HL-60 (cell line): ENCODE measurements at regions not wholly inside any gene's neighbourhood (a gene's known extent, or its start where the extent isn't known, plus 50 kb on each side); places are given as distances from the start of the nearest gene placed in this dataset.

Experiments used
- DNase-seq, 2 experiments: peaks; one replicate each; pipeline ENCODE4 v3.0.0-alpha.2; 2010 to 2020; ENCODE audit warnings: low read depth in 1 of 2, low spot score in 1 of 2
- H3K27ac ChIP-seq: fragments of 250-450 bp; sonication (Bioruptor Pico); replicated peaks from 2 replicates; pipeline ENCODE4 v1.5.1; 2020; ENCODE audit warnings: mild to moderate bottlenecking, moderate library complexity
- H3K27me3 ChIP-seq: fragments of 250-450 bp; sonication (Bioruptor Pico); 2 replicates; pipeline ENCODE4 v1.5.1; 2021; ENCODE audit warnings: mild to moderate bottlenecking, moderate library complexity; ENCODE audit not compliant: insufficient read depth, poor library complexity, severe bottlenecking
- H3K4me3 ChIP-seq: replicated peaks from 2 replicates; pipeline ENCODE4 v1.5.1; 2011; ENCODE audit warnings: mild to moderate bottlenecking, control low read depth, low read length; ENCODE audit not compliant: insufficient read depth
- CTCF ChIP-seq: IDR thresholded peaks from one replicate; pipeline ENCODE4 v1.5.1; 2011; ENCODE audit warnings: low read length, control low read depth, inconsistent platforms; ENCODE audit not compliant: insufficient read depth
- GABPA ChIP-seq: IDR thresholded peaks from 2 replicates; pipeline ENCODE4 v1.6.1; 2012; ENCODE audit warnings: low read depth
- POLR2AphosphoS5 ChIP-seq: IDR thresholded peaks from 2 replicates; pipeline ENCODE4 v1.6.1; 2012; ENCODE audit warnings: low read depth
- REST ChIP-seq: IDR thresholded peaks from 2 replicates; pipeline ENCODE4 v1.6.1; 2012; ENCODE audit warnings: low read depth; ENCODE audit not compliant: insufficient replicate concordance
- SPI1 ChIP-seq: IDR thresholded peaks from 2 replicates; pipeline ENCODE4 v1.6.1; 2012; ENCODE audit warnings: low read depth, mild to moderate bottlenecking, borderline replicate concordance

- Histone ChIP-seq H3K27me3 (peaks cover 2% of the 10 kb centered on the region), H3K4me3 (no peak overlapping the region), H3K27ac (no peak overlapping the region)
- DNase-seq: no peak
- TF ChIP-seq GABPA: no peak
- TF ChIP-seq REST: no peak
- TF ChIP-seq POLR2AphosphoS5: no peak
- TF ChIP-seq CTCF: no peak
- TF ChIP-seq SPI1: no peak
Measured at GRCh38 chr2:109689182-109689930, 75.2 kb downstream of the SOWAHC start.

GRCh38 chr2:109689973-109690372 is 75.8 kb downstream of the SOWAHC start:
- Histone ChIP-seq H3K27ac (no peak overlapping the region), H3K27me3 (peaks cover 2% of the 10 kb centered on the region), H3K4me3 (no peak overlapping the region)
- no peak for TF ChIP-seq CTCF
- no peak for TF ChIP-seq GABPA
- no peak for TF ChIP-seq SPI1
- TF ChIP-seq REST: no peak
- TF ChIP-seq POLR2AphosphoS5: no peak
- no peak for DNase-seq

GRCh38 chr2:109690457-109690821 is 76.3 kb downstream of the SOWAHC start:
- no peak overlapping the region for H3K4me3 ChIP-seq
- no peak for DNase-seq
- peaks cover 2% of the 10 kb centered on the region for H3K27me3 ChIP-seq
- no peak overlapping the region for H3K27ac ChIP-seq
- TF ChIP-seq SPI1 (no peak), REST (no peak), POLR2AphosphoS5 (no peak), CTCF (no peak), GABPA (no peak)
